H4 (cell line): ENCODE measurements at regions not wholly inside any gene's neighbourhood (a gene's known extent, or its start where the extent isn't known, plus 50 kb on each side); places are given as distances from the start of the nearest gene placed in this dataset.
A peak's percentile ranks its signal among the peaks of the same experiment; 100 is the strongest.
"Not testable (repeated sequence)": the region's sequence is repeated elsewhere in the genome, so short reads cannot be mapped to it uniquely, and the experiment has no call there.

Source experiments
- DNase-seq: peaks from one replicate; pipeline ENCODE4 v3.0.0-alpha.2; 2015; ENCODE audit warnings: low spot score

DNA sequence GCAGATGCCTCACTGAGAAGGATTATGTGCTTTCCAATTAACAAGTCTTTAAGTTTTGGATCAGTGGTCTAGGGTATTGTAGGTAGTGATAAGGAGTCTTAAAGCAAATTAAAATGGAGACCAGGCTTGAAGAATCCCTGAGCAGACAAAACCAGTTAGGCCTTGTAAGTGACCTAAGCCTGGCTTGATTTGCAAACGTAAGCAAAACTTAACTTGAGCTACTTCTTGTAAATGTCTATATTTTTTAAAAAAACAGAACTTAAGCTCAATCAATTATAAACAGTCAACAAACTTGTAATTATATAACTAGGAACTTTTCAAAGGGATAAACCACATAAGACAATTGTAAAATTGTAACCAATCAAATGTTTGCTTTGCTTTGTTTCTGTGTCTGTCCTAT, 72.7 kb upstream of the NALF2 start:
- DNase-seq, result no peak

DNA sequence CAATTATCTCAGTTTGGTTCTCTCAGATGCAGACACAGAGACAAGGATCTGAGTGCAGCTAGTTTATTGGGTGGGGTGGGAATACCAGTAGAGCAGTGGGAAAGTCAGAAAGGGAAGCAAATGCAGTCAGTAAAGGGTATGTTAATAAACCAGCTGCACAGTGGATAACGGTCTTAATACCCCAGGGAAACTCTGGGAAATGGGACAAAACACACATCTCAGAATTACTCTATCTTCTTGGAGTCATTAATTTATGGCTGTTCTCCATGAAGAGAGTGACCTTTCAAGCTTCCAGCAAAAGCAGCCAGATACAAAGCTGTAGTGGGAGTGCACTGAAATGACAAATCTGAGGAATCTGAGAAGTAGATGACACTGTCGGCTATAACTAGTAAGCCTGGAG, 73.3 kb upstream of the NALF2 start:
- DNase-seq, result no peak

DNA sequence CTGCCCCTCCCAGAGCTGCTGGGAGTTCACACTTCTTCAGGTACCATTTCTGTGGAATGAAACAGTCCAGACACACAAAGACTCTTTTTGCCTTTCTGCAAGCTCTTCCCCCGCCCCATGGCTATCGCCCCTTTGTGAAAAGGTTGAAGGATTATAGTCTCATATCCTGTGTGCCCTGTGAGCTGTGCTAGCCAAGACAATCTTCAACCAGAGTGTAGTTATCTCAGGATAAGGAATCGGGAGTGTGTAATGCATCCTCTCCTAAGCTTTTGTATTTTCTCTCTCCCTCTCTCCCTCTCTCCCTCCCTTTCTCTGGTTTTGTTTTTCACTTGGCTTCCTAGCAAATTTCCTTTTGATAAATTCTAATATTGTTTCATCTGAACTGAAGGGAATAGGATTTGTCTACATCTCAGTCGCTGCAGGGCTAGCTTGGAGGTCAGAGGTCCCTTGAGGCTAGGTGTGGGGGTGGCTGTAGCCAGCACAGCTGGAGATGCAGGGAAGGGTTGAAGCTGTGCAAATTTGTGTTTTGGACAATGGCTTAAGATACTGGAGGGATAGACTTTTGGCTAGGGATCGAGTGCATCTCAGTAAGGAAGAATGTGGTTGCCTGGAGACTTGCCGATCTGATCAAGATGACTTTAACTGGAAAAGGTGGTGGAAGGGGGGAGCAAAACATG, 74.6 kb upstream of the NALF2 start:
- DNase-seq, result no peak

GRCh38 chrX:69428216-69428615, 75.9 kb upstream of the NALF2 start:
- DNase-seq, result no peak

DNA sequence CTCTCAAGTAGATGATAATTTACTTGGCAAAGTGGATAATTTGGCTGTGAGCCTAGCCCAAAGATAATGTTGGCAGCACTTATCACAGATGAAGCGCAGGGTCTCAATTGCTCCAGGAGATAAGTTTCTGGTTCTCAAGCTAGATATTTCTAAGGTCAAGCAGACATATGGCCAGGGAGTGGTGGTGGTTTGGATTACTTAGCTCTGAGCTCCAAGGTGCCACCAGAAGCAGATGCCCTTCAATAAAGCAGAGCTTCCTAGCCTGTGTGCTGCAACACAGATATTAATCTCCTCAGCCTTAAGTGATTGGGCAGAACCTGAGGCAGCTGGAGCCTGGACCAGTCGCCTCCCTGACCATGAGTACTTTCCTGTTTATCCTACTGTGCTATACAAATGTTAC, 79.2 kb upstream of the NALF2 start:
- DNase-seq, result no peak

- DNase-seq, result no peak
These were observed 80.0 kb upstream of the NALF2 start for GRCh38 chrX:69424161-69424560.

GRCh38 chrX:69422208-69422607, 81.9 kb upstream of the NALF2 start:
- DNase-seq, result not testable (repeated sequence)

DNA sequence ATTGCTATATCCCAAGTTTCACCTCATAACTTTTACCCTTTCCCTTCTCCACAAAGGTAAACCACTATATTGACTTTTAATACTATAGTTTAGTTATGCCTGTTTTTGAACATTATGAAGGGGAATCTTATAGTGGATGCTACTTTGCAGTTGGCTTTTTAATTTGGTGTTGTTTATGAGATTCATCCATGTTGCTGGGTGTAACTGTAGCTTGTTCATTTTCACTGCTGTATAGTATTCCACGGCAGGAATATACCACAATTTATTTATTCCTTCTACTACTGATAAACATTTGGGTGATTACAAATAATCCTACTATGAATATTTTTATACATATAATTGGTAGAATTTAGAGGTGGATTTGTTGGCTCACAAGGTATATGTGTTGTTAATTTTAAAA, 88.4 kb upstream of the NALF2 start:
- no peak for DNase-seq

GRCh38 chrX:69412661-69413060, 91.5 kb upstream of the NALF2 start:
- DNase-seq, result no peak

DNA sequence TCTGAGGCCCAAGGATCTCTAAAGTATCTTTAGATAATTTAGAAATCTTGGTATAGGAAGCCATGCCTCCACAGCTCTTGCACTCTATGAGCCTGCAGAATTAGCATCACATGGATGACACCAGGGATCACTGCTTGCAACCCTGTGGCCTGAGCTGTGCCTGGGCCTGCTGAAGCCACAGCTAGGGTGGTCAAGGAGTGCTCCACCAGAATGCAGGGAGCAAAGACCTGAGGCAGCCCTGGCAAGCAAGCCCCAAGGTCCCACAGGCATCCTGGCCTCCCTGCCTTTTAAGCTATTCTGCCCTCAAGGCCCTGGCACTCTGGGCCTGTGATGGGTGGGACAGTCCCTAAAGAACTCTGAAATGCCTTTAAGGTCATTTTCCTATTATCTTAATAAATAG, 105.2 kb upstream of the NALF2 start:
- DNase-seq, result no peak

- no peak for DNase-seq
These were observed 107.2 kb upstream of the NALF2 start for GRCh38 chrX:69396916-69397315.

DNA sequence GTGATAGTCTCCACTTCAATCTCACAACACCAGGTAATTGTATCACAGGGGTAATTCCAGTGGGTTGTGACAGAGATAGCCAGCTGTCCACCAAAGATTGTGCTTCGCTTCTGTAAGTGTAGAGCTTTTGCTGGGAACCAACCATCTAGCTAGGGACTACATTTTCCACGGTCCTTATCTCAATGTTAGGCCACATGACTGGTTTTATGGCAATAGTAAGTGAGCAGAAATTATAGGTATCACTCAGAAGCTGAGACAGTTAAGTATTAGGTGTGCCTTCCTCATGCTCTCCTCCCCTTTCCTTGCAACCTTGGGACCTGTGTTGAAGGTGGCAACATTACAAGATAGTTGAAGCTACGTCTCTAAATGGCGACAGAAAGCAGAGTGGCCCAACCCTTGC, 108.8 kb upstream of the NALF2 start:
- DNase-seq, result no peak

DNA sequence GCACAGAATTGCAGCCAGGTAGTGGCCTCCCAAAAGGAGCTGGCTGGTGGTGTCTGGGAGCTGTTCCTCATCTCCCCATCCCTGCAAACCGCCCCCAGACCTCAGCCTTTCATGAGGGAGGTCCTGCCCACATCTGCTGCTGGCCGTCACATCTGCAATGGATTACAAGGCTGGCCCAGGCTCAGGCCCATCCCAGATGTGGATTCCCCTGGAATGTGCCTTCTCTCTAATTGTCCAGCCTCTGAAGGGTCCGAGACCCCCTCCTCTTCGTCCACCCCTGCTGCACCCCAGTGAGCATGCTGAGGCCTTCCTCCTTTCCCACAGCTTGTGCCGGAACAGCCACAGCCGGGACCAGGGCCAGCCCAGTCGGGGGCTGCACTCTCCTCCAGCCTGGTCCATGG, 115.0 kb upstream of the NALF2 start:
- no peak for DNase-seq

DNA sequence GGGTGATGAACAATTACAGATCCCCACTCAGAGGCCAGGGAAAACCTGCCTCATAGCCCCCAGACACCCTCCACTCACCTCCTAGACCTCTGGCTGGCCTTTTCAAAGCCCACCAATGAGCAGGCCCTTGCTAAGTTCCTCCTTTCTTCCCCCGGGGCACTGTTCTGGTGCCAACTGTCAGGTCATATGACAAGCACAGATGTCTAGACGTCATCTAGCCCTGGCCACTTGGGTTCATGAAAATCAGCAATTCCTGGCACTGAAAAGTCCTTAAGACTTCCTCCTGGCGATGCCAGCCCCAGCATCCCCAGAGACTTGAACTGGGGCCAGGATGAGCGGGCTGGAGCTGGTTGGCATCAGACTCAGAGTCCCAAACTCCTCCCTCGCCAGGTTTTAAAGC, 115.6 kb upstream of the NALF2 start:
- DNase-seq, result no peak

- DNase-seq, result peak; percentile 3
These were observed 116.3 kb upstream of the NALF2 start for GRCh38 chrX:69387567-69388487.

- DNase-seq, result no peak
These were observed 117.4 kb upstream of the NALF2 start for GRCh38 chrX:69386681-69387080.

DNA sequence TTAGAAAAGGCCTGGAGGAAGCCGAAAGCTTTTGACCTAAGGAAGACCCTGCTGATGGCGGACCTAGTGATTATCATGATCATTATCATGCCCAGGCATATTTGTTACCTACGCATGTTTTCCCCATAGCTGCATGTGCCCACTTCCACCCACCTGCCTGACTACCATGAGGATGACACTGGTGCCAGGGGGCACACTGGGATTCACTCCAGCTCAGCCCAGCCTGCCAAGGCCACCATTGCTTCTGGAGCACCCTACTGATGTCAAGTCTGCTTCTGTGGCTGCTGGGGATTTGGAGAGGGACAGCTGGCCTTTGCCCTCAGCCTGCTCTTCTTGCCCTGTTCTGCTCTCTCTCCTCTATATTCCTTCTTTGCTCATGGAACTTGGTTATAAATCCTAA, 124.7 kb upstream of the NALF2 start:
- DNase-seq, result no peak

DNA sequence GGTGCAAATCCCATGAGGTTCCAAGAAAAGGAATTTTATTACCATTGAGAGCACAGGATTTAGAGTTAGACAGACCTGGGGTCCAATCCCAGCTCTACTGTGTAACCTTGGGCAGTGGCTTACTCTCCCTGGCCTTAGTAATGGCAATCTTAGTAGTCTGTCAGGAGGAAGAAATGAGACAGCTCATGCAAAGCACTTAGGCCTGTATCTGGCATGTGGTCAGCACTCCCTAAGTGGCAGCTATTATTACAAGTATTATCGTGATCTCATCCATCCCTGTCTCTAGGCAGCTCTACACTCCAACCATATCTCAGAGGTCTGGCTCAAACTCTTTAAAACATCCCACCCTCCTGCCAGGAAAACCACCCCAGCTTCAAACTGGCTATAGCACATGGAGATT, 129.6 kb upstream of the NALF2 start:
- no peak for DNase-seq

GRCh38 chrX:69372435-69372834, 131.7 kb upstream of the NALF2 start:
- no peak for DNase-seq

DNA sequence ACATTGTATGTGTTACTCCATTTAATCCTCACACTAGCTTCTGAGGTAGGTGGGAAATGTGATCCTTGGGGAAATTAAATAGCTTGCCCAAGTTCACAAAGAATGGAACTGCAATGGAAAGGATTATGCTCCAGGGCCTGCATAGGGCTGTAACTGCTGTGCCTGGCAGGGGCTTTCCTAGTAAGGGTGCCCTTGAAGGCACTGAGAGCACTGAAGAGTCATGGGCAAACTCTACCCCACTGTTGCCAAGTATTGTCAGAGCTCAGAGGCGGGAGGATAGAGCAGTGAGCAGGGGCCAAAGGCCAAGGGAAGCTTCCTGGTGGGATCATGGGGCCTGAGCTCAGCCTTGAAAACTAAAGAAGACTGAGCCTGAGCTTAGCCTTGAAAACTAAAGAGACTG, 133.0 kb upstream of the NALF2 start:
- DNase-seq, result no peak

- DNase-seq, result no peak
These were observed 134.1 kb upstream of the NALF2 start for GRCh38 chrX:69369999-69370398.

DNA sequence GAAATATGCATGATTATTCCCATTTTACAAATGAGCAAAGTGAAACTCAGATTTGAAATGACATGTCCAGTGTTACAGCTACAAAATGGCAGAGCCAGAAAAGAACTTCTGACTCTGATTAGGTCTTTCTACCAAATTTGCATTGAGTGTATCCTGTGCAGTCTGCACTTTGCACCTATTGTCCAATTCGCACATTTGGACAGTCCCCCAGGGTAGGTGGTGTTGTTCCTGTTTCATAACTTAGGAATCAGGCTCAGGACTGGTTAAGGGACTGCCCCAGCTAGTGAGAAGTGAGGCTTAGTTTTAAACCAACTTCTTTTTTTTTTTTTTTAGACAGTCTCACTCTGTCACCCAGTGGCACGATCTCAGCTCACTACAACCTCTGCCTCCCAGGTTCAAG, 137.9 kb upstream of the NALF2 start:
- DNase-seq, result no peak

DNA sequence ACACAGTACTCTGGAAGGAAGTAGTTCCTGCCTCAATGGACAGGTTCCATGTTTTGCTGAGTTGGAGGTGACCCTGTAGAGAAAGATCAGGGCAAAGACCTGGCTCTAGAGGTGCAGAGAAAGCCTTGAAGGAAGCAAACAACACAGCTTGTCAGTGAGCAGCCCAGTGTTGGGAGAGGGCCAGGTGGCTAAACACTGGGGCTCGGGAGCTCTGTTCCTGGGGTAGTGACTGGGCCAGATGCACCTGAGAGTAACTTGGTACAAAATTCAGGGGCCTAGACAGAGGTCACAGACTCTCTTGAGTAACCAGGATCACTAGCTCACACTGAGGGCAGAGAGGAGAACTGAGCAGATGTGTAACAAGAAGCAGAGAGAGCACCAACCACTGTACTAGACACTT, 138.4 kb upstream of the NALF2 start:
- no peak for DNase-seq
